GM12878 (cell line): ENCODE measurements at regions not wholly inside any gene's neighbourhood (a gene's known extent, or its start where the extent isn't known, plus 50 kb on each side); places are given as distances from the start of the nearest gene placed in this dataset.

ENCODE experiments used
- ATAC-seq: fragments of 200-7000 bp; cut with Tn5 transposase; 3 replicates; pipeline ENCODE4 v1.9.1; 2020; ENCODE audit warnings: mild to moderate bottlenecking, moderate library complexity
- BruUV-seq: library from RNA; stranded (reverse); fragments of 400-500 nt; replicated peaks from 2 replicates; lab custom pipeline; 2021; lab: Mats Ljungman, UMichigan
- CTCF ChIA-PET: fragments of 300-600 bp; sonication (Branson Sonifier 250); formaldehyde crosslinking; extraction: SDS; loops from one replicate; lab custom pipeline; 2021; ENCODE audit warnings: inconsistent platforms; lab: Yijun Ruan, JAX
- POLR2A ChIA-PET: fragments of 350-600 bp; formaldehyde crosslinking; extraction: SDS; loops from one replicate; lab custom pipeline; 2021; ENCODE audit warnings: inconsistent platforms; lab: Charles Lee
- RAD21 ChIA-PET: fragments of 300-600 bp; sonication (Branson Sonifier 250); formaldehyde crosslinking; loops from one replicate; lab custom pipeline; 2023; ENCODE audit warnings: antibody characterized with exemption; ENCODE audit not compliant: unreplicated experiment; lab: Charles Lee
- SMC1A ChIA-PET: fragments of 300-600 bp; sonication (Branson Sonifier 250); formaldehyde crosslinking; loops from one replicate; lab custom pipeline; 2023; ENCODE audit not compliant: unreplicated experiment, uncharacterized antibody; lab: Charles Lee
- DNase-seq: peaks from one replicate; pipeline ENCODE4 v3.0.0-alpha.2; 2011; ENCODE audit warnings: low read depth, low spot score
- FAIRE-seq: peaks from 3 replicates; lab custom pipeline; 2011; peaks lifted over from hg19 to GRCh38; lab: Jason Lieb, UNC
- H2AFZ ChIP-seq: 2 replicates; pipeline ENCODE4 v1.6.0; 2011; ENCODE audit warnings: low read depth, low read length, control low read depth; ENCODE audit not compliant: control insufficient read depth
- H3K27ac ChIP-seq: 2 replicates; pipeline ENCODE4 v1.5.1; 2011; ENCODE audit warnings: control low read depth; ENCODE audit not compliant: control insufficient read depth, insufficient read depth
- H3K27me3 ChIP-seq, 2 experiments: replicated peaks in 1 of 2; 2 replicates each; pipeline versions ENCODE4 v1.6.0 to v1.6.1; 2011; ENCODE audit warnings: low read length in 1 of 2; ENCODE audit not compliant: control insufficient read depth in 2 of 2, insufficient read depth in 2 of 2
- H3K36me3 ChIP-seq, 2 experiments: 2 replicates each; pipeline ENCODE4 v1.5.1; 2011; ENCODE audit warnings: low read length in 1 of 2; ENCODE audit not compliant: control insufficient read depth in 2 of 2, insufficient read depth in 2 of 2
- H3K4me1 ChIP-seq: 2 replicates; pipeline ENCODE4 v1.6.1; 2011; ENCODE audit warnings: mild to moderate bottlenecking, low read length, moderate library complexity, mixed read lengths; ENCODE audit not compliant: control insufficient read depth, insufficient read depth
- H3K4me2 ChIP-seq: 2 replicates; pipeline ENCODE4 v1.6.0; 2011; ENCODE audit warnings: control low read depth; ENCODE audit not compliant: control insufficient read depth, insufficient read depth
- H3K4me3 ChIP-seq: fragments of 200-600 bp; sonication (generic); 2 replicates; pipeline ENCODE4 v1.5.1; 2016
- H3K79me2 ChIP-seq: 2 replicates; pipeline ENCODE4 v1.6.0; 2011; ENCODE audit warnings: low read length; ENCODE audit not compliant: control insufficient read depth, insufficient read depth
- H3K9ac ChIP-seq: 2 replicates; pipeline ENCODE4 v1.8.0; 2011; ENCODE audit warnings: low read length, control low read depth, mixed read lengths; ENCODE audit not compliant: control insufficient read depth, insufficient read depth
- H3K9me3 ChIP-seq: replicated peaks from 3 replicates; pipeline ENCODE4 v1.5.1; 2011; ENCODE audit warnings: mild to moderate bottlenecking, low read length; ENCODE audit not compliant: control insufficient read depth, insufficient read depth
- H4K20me1 ChIP-seq: 2 replicates; pipeline ENCODE4 v1.6.0; 2011; ENCODE audit not compliant: control insufficient read depth, insufficient read depth
- CBFB ChIP-seq: IDR thresholded peaks from 2 replicates; pipeline ENCODE4 v1.6.1; 2016; ENCODE audit warnings: antibody characterized with exemption, low read depth
- CEBPB ChIP-seq, 2 experiments: fragments of 150-350 bp in 1 of 2; IDR thresholded peaks; 2 replicates each; pipeline ENCODE4 v1.6.1; 2012 to 2014; ENCODE audit warnings: low read depth in 2 of 2, low read length in 2 of 2, borderline replicate concordance in 1 of 2, inconsistent platforms in 1 of 2
- IKZF1 ChIP-seq: fragments of 450-650 bp; conservative IDR thresholded peaks from 2 replicates; pipeline ENCODE4 v1.6.1; 2017; ENCODE audit warnings: antibody characterized with exemption, mild to moderate bottlenecking
- MYC ChIP-seq: IDR thresholded peaks from 2 replicates; pipeline ENCODE4 v1.6.1; 2011; ENCODE audit warnings: mild to moderate bottlenecking, low read length, moderate library complexity, inconsistent platforms; ENCODE audit not compliant: insufficient read depth, insufficient replicate concordance, insufficient read length, severe bottlenecking
- NR2F1 ChIP-seq: fragments of 450-650 bp; conservative IDR thresholded peaks from 2 replicates; pipeline ENCODE4 v1.6.1; 2017; ENCODE audit warnings: mild to moderate bottlenecking
- RAD51 ChIP-seq: fragments of 450-650 bp; IDR thresholded peaks from 2 replicates; pipeline ENCODE4 v1.6.1; 2016; ENCODE audit warnings: moderate library complexity, mild to moderate bottlenecking, inconsistent platforms
- SREBF1 ChIP-seq: IDR thresholded peaks from 2 replicates; pipeline ENCODE4 v1.6.1; 2012; ENCODE audit warnings: mild to moderate bottlenecking, low read length
- SRF ChIP-seq, 2 experiments: IDR thresholded peaks; 2 replicates each; pipeline ENCODE4 v1.6.1; 2011; ENCODE audit warnings: low read depth in 2 of 2, low read length in 2 of 2, mild to moderate bottlenecking in 1 of 2, moderate library complexity in 1 of 2
- TCF7 ChIP-seq: IDR thresholded peaks from 2 replicates; pipeline ENCODE4 v1.6.1; 2014; ENCODE audit warnings: antibody characterized with exemption, borderline replicate concordance
- WGBS: methylation state at CpG from one replicate; pipeline ENCODE4 v1.1.6; 2016; ENCODE audit warnings: low lambda C conversion rate; ENCODE audit not compliant: insufficient replicate concordance, insufficient coverage; ENCODE audit errors: missing lambda C conversion rate; 5-methylcytosine and 5-hydroxymethylcytosine counted together
- in situ Hi-C: fragments of 300-500 bp; cut with MboI; formaldehyde crosslinking; loops from 9 replicates; pipeline ENCODE4 v1.14.3; 2018; ENCODE audit warnings: mixed read lengths
- intact Hi-C: fragments of 100-400 bp; cut with micrococcal nuclease; formaldehyde crosslinking; loops from one replicate; pipeline ENCODE4 v1.14.2; 2022; ENCODE audit not compliant: unreplicated experiment
- TF ChIP-seq, protein P1 (sequence below), 3 experiments: IDR thresholded peaks in 2 of 3; conservative IDR thresholded peaks in 1 of 3; 2 replicates each; pipeline ENCODE4 v1.5.1; 2011; ENCODE audit warnings: low read depth in 3 of 3, low read length in 3 of 3, mild to moderate bottlenecking in 3 of 3, control low read depth in 2 of 3, moderate library complexity in 2 of 3, inconsistent platforms in 1 of 3, mixed read lengths in 1 of 3; ENCODE audit not compliant: control insufficient read depth in 2 of 3, insufficient read depth in 1 of 3; ENCODE audit errors: extremely low read depth in 1 of 3
- TF ChIP-seq, protein P2 (sequence below): IDR thresholded peaks from 2 replicates; pipeline ENCODE4 v1.6.1; 2012; ENCODE audit warnings: mild to moderate bottlenecking, low read depth, low read length
- TF ChIP-seq, protein P3 (sequence below): IDR thresholded peaks from 2 replicates; pipeline ENCODE4 v1.6.1; 2011; ENCODE audit warnings: low read depth, mild to moderate bottlenecking, low read length, moderate library complexity, borderline replicate concordance; ENCODE audit errors: extremely low read depth
- TF ChIP-seq, protein P4 (sequence below): fragments of 450-650 bp; IDR thresholded peaks from 2 replicates; pipeline ENCODE4 v1.6.1; 2016; ENCODE audit warnings: mild to moderate bottlenecking
- TF ChIP-seq, protein P5 (sequence below): fragments of 450-650 bp; IDR thresholded peaks from 2 replicates; pipeline ENCODE4 v1.6.1; 2016; ENCODE audit warnings: mild to moderate bottlenecking, moderate library complexity, borderline replicate concordance

DNA sequence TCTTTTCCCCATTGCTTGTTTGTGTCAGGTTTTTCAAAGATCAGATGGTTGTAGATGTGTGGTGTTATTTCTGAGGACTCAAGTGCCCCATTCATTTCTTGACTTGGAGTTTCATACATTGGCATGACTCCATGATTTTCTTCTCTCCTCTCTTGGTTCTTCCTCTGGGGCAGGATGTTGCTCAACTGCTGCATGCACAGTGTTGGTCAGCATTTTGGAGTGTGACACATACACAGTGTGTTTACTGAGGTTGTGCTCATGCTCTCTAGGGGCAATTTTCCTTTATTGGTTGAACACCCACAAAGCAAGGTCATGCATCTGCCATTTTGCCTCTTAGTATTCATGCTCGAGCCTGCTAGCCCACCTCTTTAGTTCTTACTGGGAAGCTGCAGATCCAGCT, 1993.8 kb downstream of the ARAP2 start:
- no TSS peak for BruUV-seq

More for the DNA sequence above, 1993.8 kb downstream of the ARAP2 start:
- DNase-seq (no peak), FAIRE-seq (no peak), ATAC-seq (no peak)
- 0% methylated on average over 1 of the region's 1 CpG for WGBS
- no peaks in the 10 kb centered on the region for H3K9me3 ChIP-seq
- no peaks in the 10 kb centered on the region for H3K4me1 ChIP-seq
- H4K20me1 ChIP-seq: no peaks in the 10 kb centered on the region
- H3K9ac ChIP-seq: no peak overlapping the region
- no peak overlapping the region for H2AFZ ChIP-seq
- ChIA-PET POLR2A (no interaction called here), CTCF (no interaction called here), SMC1A (no interaction called here), RAD21 (no interaction called here)
- no peaks in the 10 kb centered on the region for H3K79me2 ChIP-seq
- no peak overlapping the region for H3K4me2 ChIP-seq
- no peak overlapping the region for H3K4me3 ChIP-seq
- H3K27me3 ChIP-seq: no peaks in the 10 kb centered on the region
- TF ChIP-seq CEBPB (IDR thresholded peaks at IDR 0.05; ENCODE audit: borderline replicate concordance in 1 of 2, low read depth in 2 of 2, low read length in 2 of 2) (no peak), MYC (no peak), NR2F1 (no peak), SREBF1 (no peak), CBFB (no peak), TCF7 (no peak), SRF (IDR thresholded peaks at IDR 0.05; ENCODE audit: low read depth in 2 of 2, low read length in 2 of 2) (no peak), RAD51 (no peak), IKZF1 (no peak)
- TF ChIP-seq, protein P1, sequence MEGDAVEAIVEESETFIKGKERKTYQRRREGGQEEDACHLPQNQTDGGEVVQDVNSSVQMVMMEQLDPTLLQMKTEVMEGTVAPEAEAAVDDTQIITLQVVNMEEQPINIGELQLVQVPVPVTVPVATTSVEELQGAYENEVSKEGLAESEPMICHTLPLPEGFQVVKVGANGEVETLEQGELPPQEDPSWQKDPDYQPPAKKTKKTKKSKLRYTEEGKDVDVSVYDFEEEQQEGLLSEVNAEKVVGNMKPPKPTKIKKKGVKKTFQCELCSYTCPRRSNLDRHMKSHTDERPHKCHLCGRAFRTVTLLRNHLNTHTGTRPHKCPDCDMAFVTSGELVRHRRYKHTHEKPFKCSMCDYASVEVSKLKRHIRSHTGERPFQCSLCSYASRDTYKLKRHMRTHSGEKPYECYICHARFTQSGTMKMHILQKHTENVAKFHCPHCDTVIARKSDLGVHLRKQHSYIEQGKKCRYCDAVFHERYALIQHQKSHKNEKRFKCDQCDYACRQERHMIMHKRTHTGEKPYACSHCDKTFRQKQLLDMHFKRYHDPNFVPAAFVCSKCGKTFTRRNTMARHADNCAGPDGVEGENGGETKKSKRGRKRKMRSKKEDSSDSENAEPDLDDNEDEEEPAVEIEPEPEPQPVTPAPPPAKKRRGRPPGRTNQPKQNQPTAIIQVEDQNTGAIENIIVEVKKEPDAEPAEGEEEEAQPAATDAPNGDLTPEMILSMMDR (IDR thresholded peaks at IDR 0.05 in 2 of 3, conservative IDR thresholded peaks at IDR 0.05 in 1 of 3; ENCODE audit: control insufficient read depth in 2 of 3, extremely low read depth in 1 of 3, insufficient read depth in 1 of 3, low read depth in 3 of 3, low read length in 3 of 3): no peak
- TF ChIP-seq, protein P2, sequence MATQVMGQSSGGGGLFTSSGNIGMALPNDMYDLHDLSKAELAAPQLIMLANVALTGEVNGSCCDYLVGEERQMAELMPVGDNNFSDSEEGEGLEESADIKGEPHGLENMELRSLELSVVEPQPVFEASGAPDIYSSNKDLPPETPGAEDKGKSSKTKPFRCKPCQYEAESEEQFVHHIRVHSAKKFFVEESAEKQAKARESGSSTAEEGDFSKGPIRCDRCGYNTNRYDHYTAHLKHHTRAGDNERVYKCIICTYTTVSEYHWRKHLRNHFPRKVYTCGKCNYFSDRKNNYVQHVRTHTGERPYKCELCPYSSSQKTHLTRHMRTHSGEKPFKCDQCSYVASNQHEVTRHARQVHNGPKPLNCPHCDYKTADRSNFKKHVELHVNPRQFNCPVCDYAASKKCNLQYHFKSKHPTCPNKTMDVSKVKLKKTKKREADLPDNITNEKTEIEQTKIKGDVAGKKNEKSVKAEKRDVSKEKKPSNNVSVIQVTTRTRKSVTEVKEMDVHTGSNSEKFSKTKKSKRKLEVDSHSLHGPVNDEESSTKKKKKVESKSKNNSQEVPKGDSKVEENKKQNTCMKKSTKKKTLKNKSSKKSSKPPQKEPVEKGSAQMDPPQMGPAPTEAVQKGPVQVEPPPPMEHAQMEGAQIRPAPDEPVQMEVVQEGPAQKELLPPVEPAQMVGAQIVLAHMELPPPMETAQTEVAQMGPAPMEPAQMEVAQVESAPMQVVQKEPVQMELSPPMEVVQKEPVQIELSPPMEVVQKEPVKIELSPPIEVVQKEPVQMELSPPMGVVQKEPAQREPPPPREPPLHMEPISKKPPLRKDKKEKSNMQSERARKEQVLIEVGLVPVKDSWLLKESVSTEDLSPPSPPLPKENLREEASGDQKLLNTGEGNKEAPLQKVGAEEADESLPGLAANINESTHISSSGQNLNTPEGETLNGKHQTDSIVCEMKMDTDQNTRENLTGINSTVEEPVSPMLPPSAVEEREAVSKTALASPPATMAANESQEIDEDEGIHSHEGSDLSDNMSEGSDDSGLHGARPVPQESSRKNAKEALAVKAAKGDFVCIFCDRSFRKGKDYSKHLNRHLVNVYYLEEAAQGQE: no peak
- TF ChIP-seq, protein P3, sequence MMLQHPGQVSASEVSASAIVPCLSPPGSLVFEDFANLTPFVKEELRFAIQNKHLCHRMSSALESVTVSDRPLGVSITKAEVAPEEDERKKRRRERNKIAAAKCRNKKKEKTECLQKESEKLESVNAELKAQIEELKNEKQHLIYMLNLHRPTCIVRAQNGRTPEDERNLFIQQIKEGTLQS: no peak
- TF ChIP-seq, protein P4, sequence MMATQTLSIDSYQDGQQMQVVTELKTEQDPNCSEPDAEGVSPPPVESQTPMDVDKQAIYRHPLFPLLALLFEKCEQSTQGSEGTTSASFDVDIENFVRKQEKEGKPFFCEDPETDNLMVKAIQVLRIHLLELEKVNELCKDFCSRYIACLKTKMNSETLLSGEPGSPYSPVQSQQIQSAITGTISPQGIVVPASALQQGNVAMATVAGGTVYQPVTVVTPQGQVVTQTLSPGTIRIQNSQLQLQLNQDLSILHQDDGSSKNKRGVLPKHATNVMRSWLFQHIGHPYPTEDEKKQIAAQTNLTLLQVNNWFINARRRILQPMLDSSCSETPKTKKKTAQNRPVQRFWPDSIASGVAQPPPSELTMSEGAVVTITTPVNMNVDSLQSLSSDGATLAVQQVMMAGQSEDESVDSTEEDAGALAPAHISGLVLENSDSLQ: no peak
- TF ChIP-seq, protein P5, sequence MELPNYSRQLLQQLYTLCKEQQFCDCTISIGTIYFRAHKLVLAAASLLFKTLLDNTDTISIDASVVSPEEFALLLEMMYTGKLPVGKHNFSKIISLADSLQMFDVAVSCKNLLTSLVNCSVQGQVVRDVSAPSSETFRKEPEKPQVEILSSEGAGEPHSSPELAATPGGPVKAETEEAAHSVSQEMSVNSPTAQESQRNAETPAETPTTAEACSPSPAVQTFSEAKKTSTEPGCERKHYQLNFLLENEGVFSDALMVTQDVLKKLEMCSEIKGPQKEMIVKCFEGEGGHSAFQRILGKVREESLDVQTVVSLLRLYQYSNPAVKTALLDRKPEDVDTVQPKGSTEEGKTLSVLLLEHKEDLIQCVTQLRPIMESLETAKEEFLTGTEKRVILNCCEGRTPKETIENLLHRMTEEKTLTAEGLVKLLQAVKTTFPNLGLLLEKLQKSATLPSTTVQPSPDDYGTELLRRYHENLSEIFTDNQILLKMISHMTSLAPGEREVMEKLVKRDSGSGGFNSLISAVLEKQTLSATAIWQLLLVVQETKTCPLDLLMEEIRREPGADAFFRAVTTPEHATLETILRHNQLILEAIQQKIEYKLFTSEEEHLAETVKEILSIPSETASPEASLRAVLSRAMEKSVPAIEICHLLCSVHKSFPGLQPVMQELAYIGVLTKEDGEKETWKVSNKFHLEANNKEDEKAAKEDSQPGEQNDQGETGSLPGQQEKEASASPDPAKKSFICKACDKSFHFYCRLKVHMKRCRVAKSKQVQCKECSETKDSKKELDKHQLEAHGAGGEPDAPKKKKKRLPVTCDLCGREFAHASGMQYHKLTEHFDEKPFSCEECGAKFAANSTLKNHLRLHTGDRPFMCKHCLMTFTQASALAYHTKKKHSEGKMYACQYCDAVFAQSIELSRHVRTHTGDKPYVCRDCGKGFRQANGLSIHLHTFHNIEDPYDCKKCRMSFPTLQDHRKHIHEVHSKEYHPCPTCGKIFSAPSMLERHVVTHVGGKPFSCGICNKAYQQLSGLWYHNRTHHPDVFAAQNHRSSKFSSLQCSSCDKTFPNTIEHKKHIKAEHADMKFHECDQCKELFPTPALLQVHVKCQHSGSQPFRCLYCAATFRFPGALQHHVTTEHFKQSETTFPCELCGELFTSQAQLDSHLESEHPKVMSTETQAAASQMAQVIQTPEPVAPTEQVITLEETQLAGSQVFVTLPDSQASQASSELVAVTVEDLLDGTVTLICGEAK: no peak
- no peaks in the 10 kb centered on the region for H3K36me3 ChIP-seq
- in situ Hi-C loops (no loop called here), intact Hi-C loops (no loop called here)
- H3K27ac ChIP-seq: no peak overlapping the region
